NCI-H1436 (cell line): ENCODE measurements at regions not wholly inside any gene's neighbourhood (a gene's known extent, or its start where the extent isn't known, plus 50 kb on each side); places are given as distances from the start of the nearest gene placed in this dataset.

Experiments used
- DNase-seq: peaks from one replicate; lab custom pipeline; 2025; lab: John Stamatoyannopoulos, UW

GRCh38 chr13:21817878-21818277 is 147.0 kb downstream of the FGF9 start:
- no peak for DNase-seq

- DNase-seq: no peak
These were observed 151.2 kb downstream of the FGF9 start for GRCh38 chr13:21822029-21822428.

GRCh38 chr13:21823416-21823815 is 152.5 kb downstream of the FGF9 start:
- no peak for DNase-seq

GRCh38 chr13:21823949-21824348 is 153.1 kb downstream of the FGF9 start:
- DNase-seq: no peak

- DNase-seq: no peak
These were observed 154.3 kb downstream of the FGF9 start for GRCh38 chr13:21825186-21825585.

- no peak for DNase-seq
These were observed 154.9 kb downstream of the FGF9 start for GRCh38 chr13:21825801-21826200.

- no peak for DNase-seq
These were observed 155.5 kb downstream of the FGF9 start for GRCh38 chr13:21826214-21827015.

GRCh38 chr13:21831654-21832324 is 160.9 kb downstream of the FGF9 start:
- DNase-seq: no peak

GRCh38 chr13:21833921-21834320 is 163.0 kb downstream of the FGF9 start:
- DNase-seq: no peak

- no peak for DNase-seq
These were observed 163.6 kb downstream of the FGF9 start for GRCh38 chr13:21834521-21834920.

- no peak for DNase-seq
These were observed 166.4 kb downstream of the FGF9 start for GRCh38 chr13:21837288-21837687.

GRCh38 chr13:21837841-21838551 is 167.1 kb downstream of the FGF9 start:
- no peak for DNase-seq

GRCh38 chr13:21846605-21847004 is 175.7 kb downstream of the FGF9 start:
- no peak for DNase-seq

GRCh38 chr13:21849323-21849722 is 178.4 kb downstream of the FGF9 start:
- no peak for DNase-seq

- DNase-seq: no peak
These were observed 179.4 kb downstream of the FGF9 start for GRCh38 chr13:21850013-21851006.

GRCh38 chr13:21852043-21852442 is 181.2 kb downstream of the FGF9 start:
- no peak for DNase-seq

- no peak for DNase-seq
These were observed 182.9 kb downstream of the FGF9 start for GRCh38 chr13:21853779-21854178.

GRCh38 chr13:21868823-21869222 is 197.9 kb downstream of the FGF9 start:
- DNase-seq: no peak

- DNase-seq: no peak
These were observed 200.5 kb downstream of the FGF9 start for GRCh38 chr13:21871382-21871781.

- no peak for DNase-seq
These were observed 201.0 kb downstream of the FGF9 start for GRCh38 chr13:21871919-21872318.

GRCh38 chr13:21872795-21873194 is 201.9 kb downstream of the FGF9 start:
- no peak for DNase-seq

- DNase-seq: no peak
These were observed 204.2 kb downstream of the FGF9 start for GRCh38 chr13:21875116-21875515.
